ENCODE measurements at regions not wholly inside any gene's neighbourhood (a gene's known extent, or its start where the extent isn't known, plus 50 kb on each side); places are given as distances from the start of the nearest gene placed in this dataset.

DNA sequence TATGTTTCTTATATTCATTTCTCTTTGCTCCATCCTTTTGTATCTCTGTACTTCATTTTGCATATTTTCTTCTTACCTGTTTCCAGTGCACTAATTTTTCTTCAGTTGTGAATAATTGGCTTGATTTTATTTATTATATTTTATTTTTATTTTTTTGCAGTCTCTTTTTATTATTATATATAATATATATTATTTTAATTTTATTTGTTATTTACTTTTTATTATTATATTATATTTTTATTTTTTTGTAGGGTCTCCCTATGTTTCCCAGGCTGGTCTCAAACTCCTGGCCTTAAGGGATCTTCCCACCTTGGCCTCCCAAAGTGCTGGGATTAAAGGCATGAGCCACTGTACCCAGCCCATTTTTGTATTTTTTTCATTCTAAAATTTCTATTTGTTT lies 213.1 kb upstream of the TSC22D2 start:
- H2BK5ac ChIP-seq (ENCODE audit: insufficient read length, low read length): no peak overlapping the region
- H3K4me2 ChIP-seq (ENCODE audit: insufficient read depth, insufficient read length, low read length): no peak overlapping the region
- DNase-seq: no peak
- no peak overlapping the region for H2AFZ ChIP-seq (ENCODE audit: low read length)
- H4K20me1 ChIP-seq (ENCODE audit: control insufficient read depth, insufficient read depth, insufficient read length): no peaks in the 10 kb centered on the region
- Mint-ChIP-seq H3K4me1 (peaks cover 15 to 17% of the 10 kb centered on the region in 2 experiments), H3K9me3 (peaks cover under 1 to 9% of the 10 kb centered on the region in 2 experiments; a peak in 4 of 5 replicates), H3K27ac (no peak overlapping the region; a peak in 1 of 7 replicates), H3K4me3 (no peak overlapping the region), H3K36me3 (ENCODE audit: insufficient read depth in 1 of 3, low read depth in 3 of 3) (peaks cover 0 to 3% (median 1%) of the 10 kb centered on the region in 3 experiments; a peak in 4 of 7 replicates), H3K27me3 (ENCODE audit: low read depth) (no peaks in the 10 kb centered on the region; the same call in 1 of the 2 replicates)
- H3K56ac ChIP-seq (ENCODE audit: insufficient read length, low read depth, low read length): no peak overlapping the region
- H2AK5ac ChIP-seq (ENCODE audit: insufficient read length, low read length): no peak overlapping the region
- no peak overlapping the region for H3K18ac ChIP-seq (ENCODE audit: insufficient read length, low read depth, low read length)
- H3K9ac ChIP-seq (ENCODE audit: extremely low read depth, insufficient read length, low read length): no peak overlapping the region
- no peak overlapping the region for H4K8ac ChIP-seq (replicated peaks; ENCODE audit: insufficient read length, low read depth, low read length)
- no peak overlapping the region for H2BK120ac ChIP-seq (ENCODE audit: low read depth, low read length, poor library complexity, severe bottlenecking)
- no peak overlapping the region for H3K14ac ChIP-seq (ENCODE audit: insufficient read depth, low read length)
- H2BK12ac ChIP-seq (ENCODE audit: insufficient read length, low read depth, low read length): no peak overlapping the region
- no peaks in the 10 kb centered on the region for H3K79me1 ChIP-seq (ENCODE audit: insufficient read depth, low read depth, low read length, poor library complexity, severe bottlenecking)
- no peaks in the 10 kb centered on the region for H3K9me3 ChIP-seq (ENCODE audit: control insufficient read depth, low read depth, low read length)
- no peak overlapping the region for H4K5ac ChIP-seq (ENCODE audit: insufficient read length, low read depth, low read length)
- H2BK20ac ChIP-seq (ENCODE audit: low read depth, low read length, poor library complexity, severe bottlenecking): no peak overlapping the region
- no peak overlapping the region for H3K23ac ChIP-seq (ENCODE audit: insufficient read length, low read depth, low read length)
- no peaks in the 10 kb centered on the region for H3K23me2 ChIP-seq (ENCODE audit: insufficient read length, low read depth, low read length, poor library complexity, severe bottlenecking)
- no peak overlapping the region for H3T11ph ChIP-seq (ENCODE audit: low read length)
- no peak for TF ChIP-seq CTCF (conservative IDR thresholded peaks at IDR 0.05)
- H3K4me1 ChIP-seq (ENCODE audit: insufficient read depth, low read length): no peaks in the 10 kb centered on the region
- no peak overlapping the region for H2BK15ac ChIP-seq (ENCODE audit: low read depth, low read length)
- no peak overlapping the region for H4K91ac ChIP-seq (ENCODE audit: insufficient read length, low read depth, low read length)
- H3K4ac ChIP-seq (ENCODE audit: low read depth, low read length): no peak overlapping the region
- H3K27ac ChIP-seq (ENCODE audit: insufficient read length, low read depth, low read length): no peak overlapping the region
- no peaks in the 10 kb centered on the region for H3K79me2 ChIP-seq (ENCODE audit: insufficient read depth, low read length)
- H3K27me3 ChIP-seq (ENCODE audit: insufficient read depth, low read length): no peaks in the 10 kb centered on the region
